H1 (cell line): ENCODE measurements at regions not wholly inside any gene's neighbourhood (a gene's known extent, or its start where the extent isn't known, plus 50 kb on each side); places are given as distances from the start of the nearest gene placed in this dataset.

Experiments used
- CTCF ChIA-PET: fragments of 300-600 bp; sonication (Branson Sonifier 250); formaldehyde crosslinking; loops from one replicate; lab custom pipeline; 2021; ENCODE audit not compliant: partially characterized antibody; lab: Charles Lee
- POLR2A ChIA-PET: fragments of 300-600 bp; sonication (Branson Sonifier 250); formaldehyde crosslinking; loops from one replicate; lab custom pipeline; 2021; ENCODE audit warnings: inconsistent platforms; ENCODE audit not compliant: partially characterized antibody; lab: Charles Lee
- DNase-seq, 2 experiments: peaks; one replicate each; pipeline versions ENCODE4 v3.0.0 to v3.0.0-alpha.2; 2010 to 2022; ENCODE audit warnings: low spot score in 2 of 2, low read depth in 1 of 2, mixed read lengths in 1 of 2
- FAIRE-seq: peaks from 2 replicates; lab custom pipeline; 2011; peaks lifted over from hg19 to GRCh38; lab: Jason Lieb, UNC
- H2AFZ ChIP-seq: 2 replicates; pipeline ENCODE4 v1.8.1; 2012; ENCODE audit warnings: low read length, inconsistent platforms
- H2AK5ac ChIP-seq: 2 replicates; pipeline ENCODE4 v1.6.1; 2013; ENCODE audit warnings: low read depth, low read length
- H2BK120ac ChIP-seq: replicated peaks from 2 replicates; pipeline ENCODE3; 2013; ENCODE audit warnings: low read depth, low read length, inconsistent platforms
- H2BK12ac ChIP-seq: 2 replicates; pipeline ENCODE4 v1.6.1; 2013; ENCODE audit warnings: low read depth, low read length
- H2BK15ac ChIP-seq: 2 replicates; pipeline ENCODE4 v1.6.1; 2013; ENCODE audit warnings: low read length
- H2BK20ac ChIP-seq: 2 replicates; pipeline ENCODE4 v1.6.1; 2013; ENCODE audit warnings: low read length
- H2BK5ac ChIP-seq: 2 replicates; pipeline ENCODE4 v1.6.1; 2013; ENCODE audit warnings: low read depth, low read length
- H3K14ac ChIP-seq: 2 replicates; pipeline ENCODE4 v1.6.1; 2013; ENCODE audit warnings: inconsistent platforms; ENCODE audit not compliant: insufficient read length
- H3K18ac ChIP-seq: 2 replicates; pipeline ENCODE4 v1.6.1; 2013; ENCODE audit warnings: low read length; ENCODE audit errors: extremely low read depth
- H3K23ac ChIP-seq: 2 replicates; pipeline ENCODE4 v1.6.1; 2013; ENCODE audit warnings: inconsistent platforms; ENCODE audit not compliant: insufficient read length
- H3K23me2 ChIP-seq: 2 replicates; pipeline ENCODE4 v1.6.1; 2013; ENCODE audit warnings: low read depth, low read length
- H3K27ac ChIP-seq: 2 replicates; pipeline ENCODE4 v1.6.1; 2011; ENCODE audit warnings: low read depth, low read length, inconsistent platforms
- H3K27me3 ChIP-seq, 4 experiments: replicated peaks in 1 of 4; 1 replicate in 1 of 4; 2 replicates in 3 of 4; pipeline versions ENCODE4 v1.6.1 to v1.8.1; 2011 to 2013; ENCODE audit warnings: low read length in 3 of 4, mild to moderate bottlenecking in 3 of 4, inconsistent platforms in 2 of 4, mixed read lengths in 2 of 4, moderate library complexity in 1 of 4; ENCODE audit not compliant: control insufficient read depth in 3 of 4, insufficient read depth in 3 of 4; ENCODE audit errors: extremely low read depth in 1 of 4
- H3K36me3 ChIP-seq, 4 experiments: 2 replicates each; pipeline versions ENCODE4 v1.6.1 to v1.8.1; 2011 to 2013; ENCODE audit warnings: mild to moderate bottlenecking in 4 of 4, low read length in 3 of 4, moderate library complexity in 2 of 4, control low read depth in 1 of 4, inconsistent platforms in 1 of 4; ENCODE audit not compliant: insufficient read depth in 4 of 4, control insufficient read depth in 2 of 4
- H3K4ac ChIP-seq: replicated peaks from 2 replicates; pipeline ENCODE3; 2013; ENCODE audit warnings: low read length, low read depth, mixed read lengths, inconsistent platforms; ENCODE audit not compliant: insufficient read length
- H3K4me1 ChIP-seq, 4 experiments: replicated peaks in 1 of 4; 1 replicate in 1 of 4; 2 replicates in 3 of 4; pipeline versions ENCODE4 v1.6.1 to v1.8.1; 2011 to 2013; ENCODE audit warnings: low read length in 3 of 4, inconsistent platforms in 2 of 4, mixed read lengths in 1 of 4; ENCODE audit not compliant: insufficient read depth in 4 of 4, control insufficient read depth in 3 of 4
- H3K4me2 ChIP-seq, 2 experiments: 2 replicates each; pipeline versions ENCODE4 v1.6.1 to v1.8.1; 2011 to 2013; ENCODE audit warnings: low read depth in 2 of 2, low read length in 2 of 2, control low read depth in 1 of 2, inconsistent platforms in 1 of 2, mild to moderate bottlenecking in 1 of 2; ENCODE audit not compliant: insufficient read depth in 1 of 2
- H3K4me3 ChIP-seq, 4 experiments: fragments of 200-600, 300-600 bp in 1 of 4; sonication (generic), shearing (Covaris generic), sonication (Bioruptor Twin) in 1 of 4; 2 replicates each; pipeline versions ENCODE4 v1.5.1 to v1.8.1; 2011 to 2016; ENCODE audit warnings: low read length in 4 of 4, low read depth in 3 of 4, control low read depth in 2 of 4, inconsistent platforms in 2 of 4, mild to moderate bottlenecking in 2 of 4, mixed read lengths in 1 of 4, moderate library complexity in 1 of 4; ENCODE audit not compliant: insufficient read depth in 2 of 4; ENCODE audit errors: extremely low read depth in 1 of 4
- H3K56ac ChIP-seq: replicated peaks from 2 replicates; pipeline ENCODE3; 2013; ENCODE audit warnings: low read depth, mild to moderate bottlenecking, mixed read lengths, low read length, inconsistent platforms; ENCODE audit not compliant: insufficient read length
- H3K79me1 ChIP-seq: 2 replicates; pipeline ENCODE4 v1.6.1; 2013; ENCODE audit warnings: low read depth, low read length, control low read depth
- H3K79me2 ChIP-seq, 2 experiments: 2 replicates each; pipeline versions ENCODE4 v1.6.1 to v1.8.1; 2012 to 2013; ENCODE audit warnings: low read length in 2 of 2, mild to moderate bottlenecking in 2 of 2, inconsistent platforms in 1 of 2; ENCODE audit not compliant: insufficient read depth in 2 of 2, control insufficient read depth in 1 of 2
- H3K9ac ChIP-seq, 4 experiments: replicated peaks in 1 of 4; 1 replicate in 1 of 4; 2 replicates in 3 of 4; pipeline versions ENCODE4 v1.6.1 to v1.8.1; 2011 to 2013; ENCODE audit warnings: low read depth in 3 of 4, low read length in 3 of 4, control low read depth in 2 of 4, mild to moderate bottlenecking in 2 of 4, moderate library complexity in 2 of 4, inconsistent platforms in 1 of 4; ENCODE audit errors: extremely low read depth in 1 of 4
- H3K9me3 ChIP-seq, 2 experiments: 2 replicates each; pipeline versions ENCODE4 v1.6.1 to v1.8.1; 2012 to 2013; ENCODE audit warnings: mild to moderate bottlenecking in 2 of 2, moderate library complexity in 2 of 2, control low read depth in 1 of 2, inconsistent platforms in 1 of 2, low read depth in 1 of 2, low read length in 1 of 2, mixed read lengths in 1 of 2; ENCODE audit not compliant: insufficient read depth in 2 of 2
- H4K20me1 ChIP-seq, 2 experiments: replicated peaks in 1 of 2; 2 replicates each; pipeline versions ENCODE3 to v1.8.1; 2011 to 2013; ENCODE audit warnings: inconsistent platforms in 2 of 2, low read length in 2 of 2, mild to moderate bottlenecking in 1 of 2; ENCODE audit not compliant: insufficient read depth in 2 of 2, control insufficient read depth in 1 of 2
- H4K5ac ChIP-seq: 2 replicates; pipeline ENCODE4 v1.6.1; 2013; ENCODE audit warnings: low read length, low read depth, mixed read lengths, inconsistent platforms; ENCODE audit not compliant: insufficient read length
- H4K8ac ChIP-seq: 2 replicates; pipeline ENCODE4 v1.8.0; 2013; ENCODE audit warnings: mild to moderate bottlenecking, moderate library complexity, low read length, inconsistent platforms; ENCODE audit not compliant: insufficient read depth; ENCODE audit errors: extremely low read depth
- H4K91ac ChIP-seq: replicated peaks from 2 replicates; pipeline ENCODE3; 2013; ENCODE audit warnings: low read length, mixed read lengths, inconsistent platforms; ENCODE audit not compliant: insufficient read length
- ASH2L ChIP-seq: fragments of 200-600, 300-600 bp; sonication (generic); IDR thresholded peaks from one replicate; pipeline ENCODE4 v1.7.1; 2017; ENCODE audit warnings: low read length
- BRCA1 ChIP-seq: IDR thresholded peaks from 2 replicates; pipeline ENCODE4 v1.6.1; 2012; ENCODE audit warnings: low read depth, low read length, improper control_type of control experiment
- CHD1 ChIP-seq: IDR thresholded peaks from 2 replicates; pipeline ENCODE4 v1.6.1; 2012; ENCODE audit warnings: low read depth, low read length, improper control_type of control experiment
- GTF2F1 ChIP-seq: IDR thresholded peaks from 2 replicates; pipeline ENCODE4 v1.6.1; 2012; ENCODE audit warnings: low read depth, low read length, improper control_type of control experiment, borderline replicate concordance
- KDM4A ChIP-seq: IDR thresholded peaks from one replicate; pipeline ENCODE4 v1.7.1; 2012; ENCODE audit warnings: low read depth, mild to moderate bottlenecking, moderate library complexity, low read length, inconsistent platforms; ENCODE audit not compliant: severe bottlenecking
- SAP30 ChIP-seq: fragments of 300-600 bp; sonication (generic); IDR thresholded peaks from 2 replicates; pipeline ENCODE4 v1.7.1; 2012; ENCODE audit warnings: low read length, moderate library complexity, mild to moderate bottlenecking, inconsistent platforms; ENCODE audit not compliant: insufficient read depth, insufficient replicate concordance
- SIRT6 ChIP-seq: IDR thresholded peaks from one replicate; pipeline ENCODE4 v1.7.1; 2012; ENCODE audit warnings: low read length, inconsistent platforms
- SP4 ChIP-seq: IDR thresholded peaks from 2 replicates; pipeline ENCODE4 v1.6.1; 2012; ENCODE audit warnings: low read length, inconsistent platforms
- WGBS, 2 experiments: shearing (Covaris generic) in 1 of 2; methylation state at CpG; one replicate each; pipeline versions ENCODE4 v1.1.6 to v1.1.7; 2013 to 2015; ENCODE audit warnings: low lambda C conversion rate in 2 of 2, mixed read lengths in 2 of 2, inconsistent platforms in 1 of 2, low coverage in 1 of 2, missing lambda C conversion rate in 1 of 2; ENCODE audit not compliant: insufficient replicate concordance in 2 of 2, insufficient coverage in 1 of 2, insufficient read length in 1 of 2; ENCODE audit errors: extremely low coverage in 1 of 2, missing lambda C conversion rate in 1 of 2; 5-methylcytosine and 5-hydroxymethylcytosine counted together
- TF ChIP-seq, protein P1 (sequence below): IDR thresholded peaks from 2 replicates; pipeline ENCODE4 v1.6.1; 2012; ENCODE audit warnings: inconsistent platforms
- TF ChIP-seq, protein P2 (sequence below): IDR thresholded peaks from 2 replicates; pipeline ENCODE4 v1.6.1; 2011; ENCODE audit warnings: low read length, improper control_type of control experiment

DNA sequence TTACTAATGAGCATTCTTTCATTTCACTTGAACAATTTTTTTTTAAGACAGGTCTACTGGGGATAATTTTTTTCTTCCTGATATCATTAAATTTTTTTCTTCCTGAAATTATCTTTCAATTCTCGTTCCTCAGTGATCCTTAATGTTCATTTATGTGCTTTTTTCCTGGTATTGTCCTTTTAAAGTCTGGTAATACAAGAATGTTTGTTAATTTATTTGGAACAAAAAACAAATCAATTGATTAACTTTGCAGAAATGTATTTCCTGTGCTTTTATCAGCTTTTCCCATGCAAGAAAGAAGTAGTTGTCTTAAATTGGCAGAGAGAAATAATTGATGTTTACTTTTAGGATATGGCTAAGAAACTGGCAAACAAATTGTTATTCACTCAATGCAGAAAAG lies 945.4 kb upstream of the MIR17HG start:
- Histone ChIP-seq H4K8ac (no peak overlapping the region), H3K27me3 (no peaks in the 10 kb centered on the region), H3K36me3 (no peaks in the 10 kb centered on the region), H4K91ac (no peak overlapping the region), H3K56ac (no peak overlapping the region), H3K79me2 (no peaks in the 10 kb centered on the region), H2BK15ac (no peak overlapping the region), H3K4me1 (peaks cover 0 to 4% (median 2%) of the 10 kb centered on the region in 4 experiments; a peak in 4 of 7 replicates), H3K9me3 (0 out of 4 replicates have a peak, but pooled peaks cover 0 to 3% of the 10 kb centered on the region in 2 experiments), H2BK20ac (no peak overlapping the region), H3K4ac (no peak overlapping the region), H2BK120ac (no peak overlapping the region), H3K18ac (no peak overlapping the region), H3K9ac (no peak overlapping the region), H3K79me1 (no peaks in the 10 kb centered on the region), H3K27ac (no peak overlapping the region), H3K4me3 (no peak overlapping the region), H4K5ac (no peak overlapping the region), H3K14ac (no peak overlapping the region), H3K23me2 (no peaks in the 10 kb centered on the region), H2AK5ac (no peak overlapping the region), H2BK5ac (no peak overlapping the region), H3K4me2 (no peak overlapping the region), H2BK12ac (no peak overlapping the region), H4K20me1 (no peaks in the 10 kb centered on the region), H3K23ac (no peak overlapping the region), H2AFZ (no peak overlapping the region)
- no peak for DNase-seq
- ChIA-PET CTCF (no interaction called here), POLR2A (no interaction called here)
- TF ChIP-seq SIRT6, result no peak
- TF ChIP-seq, protein P1, sequence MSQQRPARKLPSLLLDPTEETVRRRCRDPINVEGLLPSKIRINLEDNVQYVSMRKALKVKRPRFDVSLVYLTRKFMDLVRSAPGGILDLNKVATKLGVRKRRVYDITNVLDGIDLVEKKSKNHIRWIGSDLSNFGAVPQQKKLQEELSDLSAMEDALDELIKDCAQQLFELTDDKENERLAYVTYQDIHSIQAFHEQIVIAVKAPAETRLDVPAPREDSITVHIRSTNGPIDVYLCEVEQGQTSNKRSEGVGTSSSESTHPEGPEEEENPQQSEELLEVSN, result no peak
- no peak for TF ChIP-seq BRCA1
- TF ChIP-seq, protein P2, sequence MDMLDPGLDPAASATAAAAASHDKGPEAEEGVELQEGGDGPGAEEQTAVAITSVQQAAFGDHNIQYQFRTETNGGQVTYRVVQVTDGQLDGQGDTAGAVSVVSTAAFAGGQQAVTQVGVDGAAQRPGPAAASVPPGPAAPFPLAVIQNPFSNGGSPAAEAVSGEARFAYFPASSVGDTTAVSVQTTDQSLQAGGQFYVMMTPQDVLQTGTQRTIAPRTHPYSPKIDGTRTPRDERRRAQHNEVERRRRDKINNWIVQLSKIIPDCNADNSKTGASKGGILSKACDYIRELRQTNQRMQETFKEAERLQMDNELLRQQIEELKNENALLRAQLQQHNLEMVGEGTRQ, result no peak
- TF ChIP-seq KDM4A, result no peak
- no peak for TF ChIP-seq SP4
- TF ChIP-seq ASH2L, result no peak
- no peak for TF ChIP-seq CHD1
- no peak for TF ChIP-seq SAP30
- no peak for TF ChIP-seq GTF2F1
- WGBS, 2 experiments, result 94% methylated on average over 1 of the region's 1 CpG; no CpG with 5 or more reads in 1 of the 2 experiments
- FAIRE-seq, result no peak
